Fibroblast of pulmonary artery (primary cell): ENCODE measurements at regions not wholly inside any gene's neighbourhood (a gene's known extent, or its start where the extent isn't known, plus 50 kb on each side); places are given as distances from the start of the nearest gene placed in this dataset.

Experiments used
- DNase-seq: peaks from one replicate; pipeline ENCODE4 v3.0.0-alpha.2; 2010; ENCODE audit warnings: low read depth
- H3K4me3 ChIP-seq: replicated peaks from 2 replicates; pipeline ENCODE4 v1.5.1; 2011; ENCODE audit warnings: low read depth, mild to moderate bottlenecking, control low read depth, low read length, moderate library complexity
- TF ChIP-seq, protein P1 (sequence below): IDR thresholded peaks from 2 replicates; pipeline ENCODE4 v1.5.1; 2011; ENCODE audit warnings: mild to moderate bottlenecking, control low read depth, low read length, inconsistent platforms; ENCODE audit errors: missing control alignments

DNA sequence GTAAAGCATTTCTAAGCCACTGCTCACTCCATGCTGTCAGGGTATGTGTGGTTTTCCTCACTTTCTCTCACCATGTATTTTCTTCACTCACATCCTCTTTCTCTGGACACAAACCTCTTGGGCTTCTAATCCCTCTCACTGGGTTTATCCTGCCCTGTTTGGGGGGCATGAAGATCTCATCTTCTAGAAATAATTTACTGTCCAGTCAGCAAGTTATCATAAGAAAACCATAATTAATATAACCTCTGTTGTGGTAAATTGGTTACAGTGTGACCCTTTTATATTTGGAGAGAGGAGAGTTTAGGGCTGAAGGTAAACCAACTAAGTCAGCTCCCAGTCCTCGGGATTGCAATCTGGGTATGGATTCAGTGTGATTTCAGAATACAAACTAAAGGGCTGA lies 213.8 kb upstream of the PROX1 start:
- no peak overlapping the region for H3K4me3 ChIP-seq
- DNase-seq, result no peak
- TF ChIP-seq, protein P1, sequence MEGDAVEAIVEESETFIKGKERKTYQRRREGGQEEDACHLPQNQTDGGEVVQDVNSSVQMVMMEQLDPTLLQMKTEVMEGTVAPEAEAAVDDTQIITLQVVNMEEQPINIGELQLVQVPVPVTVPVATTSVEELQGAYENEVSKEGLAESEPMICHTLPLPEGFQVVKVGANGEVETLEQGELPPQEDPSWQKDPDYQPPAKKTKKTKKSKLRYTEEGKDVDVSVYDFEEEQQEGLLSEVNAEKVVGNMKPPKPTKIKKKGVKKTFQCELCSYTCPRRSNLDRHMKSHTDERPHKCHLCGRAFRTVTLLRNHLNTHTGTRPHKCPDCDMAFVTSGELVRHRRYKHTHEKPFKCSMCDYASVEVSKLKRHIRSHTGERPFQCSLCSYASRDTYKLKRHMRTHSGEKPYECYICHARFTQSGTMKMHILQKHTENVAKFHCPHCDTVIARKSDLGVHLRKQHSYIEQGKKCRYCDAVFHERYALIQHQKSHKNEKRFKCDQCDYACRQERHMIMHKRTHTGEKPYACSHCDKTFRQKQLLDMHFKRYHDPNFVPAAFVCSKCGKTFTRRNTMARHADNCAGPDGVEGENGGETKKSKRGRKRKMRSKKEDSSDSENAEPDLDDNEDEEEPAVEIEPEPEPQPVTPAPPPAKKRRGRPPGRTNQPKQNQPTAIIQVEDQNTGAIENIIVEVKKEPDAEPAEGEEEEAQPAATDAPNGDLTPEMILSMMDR, result no peak

GRCh38 chr1:213776969-213777368 lies 210.8 kb upstream of the PROX1 start:
- H3K4me3 ChIP-seq, result no peak overlapping the region
- TF ChIP-seq, protein P1, result no peak
- DNase-seq, result no peak

DNA sequence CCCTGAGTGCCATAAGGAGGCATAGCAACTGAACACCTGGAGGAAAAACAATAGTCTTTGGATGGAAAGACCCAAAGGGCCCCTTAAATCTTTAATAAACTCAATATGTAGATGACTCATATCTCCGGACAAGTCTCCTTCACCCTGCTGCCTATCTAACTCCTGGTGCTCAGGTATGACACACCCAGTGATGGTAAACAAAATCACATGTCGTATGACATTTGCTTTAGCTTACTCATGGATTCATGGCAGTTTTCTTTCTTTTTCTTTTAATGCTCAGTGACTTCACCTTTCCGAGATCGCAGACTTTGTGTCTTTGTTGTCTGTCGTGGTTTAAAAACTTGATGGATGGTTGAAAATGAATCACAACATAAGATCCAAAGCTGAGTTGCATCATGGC lies 208.5 kb upstream of the PROX1 start:
- TF ChIP-seq, protein P1, result no peak
- no peak for DNase-seq

GRCh38 chr1:213782941-213783672 lies 204.7 kb upstream of the PROX1 start:
- no peak for DNase-seq
- no peak overlapping the region for H3K4me3 ChIP-seq
- TF ChIP-seq, protein P1, result no peak

More for the DNA sequence above, 208.5 kb upstream of the PROX1 start:
- no peak overlapping the region for H3K4me3 ChIP-seq

GRCh38 chr1:213783893-213784292 lies 203.9 kb upstream of the PROX1 start:
- DNase-seq, result no peak
- no peak overlapping the region for H3K4me3 ChIP-seq
- TF ChIP-seq, protein P1, result no peak

DNA sequence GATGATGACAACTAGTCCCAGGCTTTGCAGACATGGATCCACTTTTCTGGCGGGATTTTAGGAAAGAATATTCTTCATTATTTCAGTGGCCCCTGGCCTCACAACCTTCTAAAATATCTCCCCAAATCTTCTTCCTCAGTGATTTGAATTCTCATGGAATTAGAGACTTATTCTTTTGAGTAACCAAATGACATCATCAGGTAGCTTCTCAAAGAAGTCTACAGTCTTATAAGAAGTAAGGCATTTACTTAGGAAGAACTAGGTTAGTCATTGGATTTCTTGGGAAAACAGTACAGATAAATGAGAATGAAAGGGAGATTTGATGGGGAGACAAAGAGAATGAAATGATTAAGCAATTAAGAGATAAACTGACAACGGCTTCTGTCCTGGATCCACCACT lies 201.1 kb upstream of the PROX1 start:
- no peak for DNase-seq
- H3K4me3 ChIP-seq, result no peak overlapping the region
- TF ChIP-seq, protein P1, result no peak

- no peak for DNase-seq
- H3K4me3 ChIP-seq, result no peak overlapping the region
- TF ChIP-seq, protein P1, result no peak
Measured at GRCh38 chr1:213790565-213790964, 197.2 kb upstream of the PROX1 start.
